GM12874 (cell line): ENCODE measurements at regions not wholly inside any gene's neighbourhood (a gene's known extent, or its start where the extent isn't known, plus 50 kb on each side); places are given as distances from the start of the nearest gene placed in this dataset.

Source experiments
- TF ChIP-seq, protein P1 (sequence below): IDR thresholded peaks from 2 replicates; pipeline ENCODE4 v1.5.1; 2011; ENCODE audit warnings: low read depth, mild to moderate bottlenecking, control low read depth, low read length, moderate library complexity; ENCODE audit not compliant: insufficient read depth

DNA sequence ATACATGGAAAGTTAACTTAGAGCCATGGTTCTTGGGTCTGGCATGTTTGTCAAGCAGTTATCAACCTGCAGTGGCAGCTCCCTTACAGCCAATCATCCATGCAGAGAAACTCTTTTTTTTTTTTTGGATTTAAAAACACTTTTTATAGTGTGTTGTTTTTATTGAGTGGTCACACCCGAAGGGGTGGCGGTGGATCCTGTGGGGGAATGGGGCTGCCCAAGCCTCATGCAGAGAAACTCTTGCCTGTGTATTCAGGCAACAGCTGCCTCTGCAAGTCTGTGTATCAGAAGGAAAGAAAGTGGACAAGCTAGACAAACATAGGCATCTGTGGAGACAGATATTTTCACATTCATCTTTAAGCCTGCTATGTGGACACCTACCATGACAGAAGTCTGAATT, 104.8 kb downstream of the GLUL start:
- TF ChIP-seq, protein P1, sequence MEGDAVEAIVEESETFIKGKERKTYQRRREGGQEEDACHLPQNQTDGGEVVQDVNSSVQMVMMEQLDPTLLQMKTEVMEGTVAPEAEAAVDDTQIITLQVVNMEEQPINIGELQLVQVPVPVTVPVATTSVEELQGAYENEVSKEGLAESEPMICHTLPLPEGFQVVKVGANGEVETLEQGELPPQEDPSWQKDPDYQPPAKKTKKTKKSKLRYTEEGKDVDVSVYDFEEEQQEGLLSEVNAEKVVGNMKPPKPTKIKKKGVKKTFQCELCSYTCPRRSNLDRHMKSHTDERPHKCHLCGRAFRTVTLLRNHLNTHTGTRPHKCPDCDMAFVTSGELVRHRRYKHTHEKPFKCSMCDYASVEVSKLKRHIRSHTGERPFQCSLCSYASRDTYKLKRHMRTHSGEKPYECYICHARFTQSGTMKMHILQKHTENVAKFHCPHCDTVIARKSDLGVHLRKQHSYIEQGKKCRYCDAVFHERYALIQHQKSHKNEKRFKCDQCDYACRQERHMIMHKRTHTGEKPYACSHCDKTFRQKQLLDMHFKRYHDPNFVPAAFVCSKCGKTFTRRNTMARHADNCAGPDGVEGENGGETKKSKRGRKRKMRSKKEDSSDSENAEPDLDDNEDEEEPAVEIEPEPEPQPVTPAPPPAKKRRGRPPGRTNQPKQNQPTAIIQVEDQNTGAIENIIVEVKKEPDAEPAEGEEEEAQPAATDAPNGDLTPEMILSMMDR, result no peak

DNA sequence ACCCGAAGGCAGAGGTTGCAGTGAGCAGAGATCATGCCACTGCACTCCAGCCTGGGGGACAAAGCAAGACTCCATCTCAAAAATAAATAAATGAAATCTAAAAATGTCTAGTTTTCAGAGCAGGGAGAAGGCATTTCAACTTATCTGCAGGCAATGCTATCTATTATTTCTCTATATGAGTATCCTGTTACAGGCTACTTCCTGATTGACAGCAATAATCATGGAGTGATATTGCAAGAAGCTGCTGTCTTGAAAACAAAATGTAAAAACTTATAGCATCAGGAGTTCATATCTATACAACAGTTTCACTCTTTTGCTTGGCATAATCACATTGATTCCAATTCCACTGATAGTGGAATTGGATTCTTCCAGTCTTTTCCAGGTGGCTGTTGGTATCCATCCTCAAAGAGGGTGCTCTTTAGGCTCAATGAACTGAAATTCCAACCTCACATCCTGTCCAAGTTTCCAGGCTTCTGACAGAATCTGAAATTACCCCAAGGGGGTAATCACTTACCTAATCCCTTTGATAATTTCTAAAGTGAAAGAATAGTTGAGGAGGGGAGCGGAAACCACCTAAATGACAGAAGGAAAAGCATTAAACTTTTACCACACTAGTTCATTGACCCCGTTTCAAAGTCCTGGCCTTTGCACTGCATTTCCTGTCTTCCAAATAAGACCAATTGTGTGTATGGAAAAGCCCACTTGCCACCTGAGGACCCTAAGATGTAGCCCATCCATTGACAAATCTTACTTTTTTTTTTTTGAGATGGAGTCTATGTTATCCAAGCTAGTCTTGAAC, 107.6 kb downstream of the GLUL start:
- TF ChIP-seq, protein P1, result no peak

DNA sequence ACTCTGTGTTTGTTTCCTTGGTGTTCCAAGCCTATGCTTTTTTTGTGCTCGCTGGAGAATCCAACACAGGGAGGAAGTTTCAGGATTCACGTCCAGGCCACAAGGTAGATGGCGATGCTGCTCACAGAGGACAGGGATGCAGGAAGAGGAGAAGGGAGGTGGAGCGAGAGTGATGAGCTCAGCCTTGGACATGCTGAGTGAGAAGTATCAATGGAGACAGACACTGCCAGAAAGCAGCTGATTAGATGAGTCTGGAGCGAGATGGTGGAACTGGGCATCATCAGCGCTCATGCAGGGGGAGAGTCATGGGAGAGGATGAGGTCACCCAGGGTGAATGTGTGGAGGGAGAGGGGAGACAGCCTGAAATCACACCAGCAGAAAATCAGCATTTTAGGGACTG, 110.0 kb downstream of the GLUL start:
- TF ChIP-seq, protein P1, result no peak

DNA sequence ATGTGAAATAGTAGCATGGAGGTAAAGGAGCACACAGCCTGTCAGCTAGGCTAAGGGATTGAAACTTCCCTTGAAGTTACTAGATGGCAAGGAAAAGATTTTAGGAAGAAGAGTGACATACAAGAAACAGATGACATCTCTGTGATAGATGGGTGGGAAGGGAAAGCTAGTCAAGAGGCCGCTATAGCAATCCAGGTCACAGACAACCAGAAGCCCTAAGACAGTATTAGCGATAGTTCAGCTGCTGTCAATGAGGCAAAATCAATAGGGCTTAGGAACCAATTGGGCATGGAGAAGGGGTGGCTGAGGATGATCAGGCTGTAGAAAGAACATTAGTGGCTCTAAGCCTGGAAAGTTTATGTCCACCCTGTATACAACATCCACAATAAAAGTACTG, 111.1 kb downstream of the GLUL start:
- TF ChIP-seq, protein P1, result no peak

DNA sequence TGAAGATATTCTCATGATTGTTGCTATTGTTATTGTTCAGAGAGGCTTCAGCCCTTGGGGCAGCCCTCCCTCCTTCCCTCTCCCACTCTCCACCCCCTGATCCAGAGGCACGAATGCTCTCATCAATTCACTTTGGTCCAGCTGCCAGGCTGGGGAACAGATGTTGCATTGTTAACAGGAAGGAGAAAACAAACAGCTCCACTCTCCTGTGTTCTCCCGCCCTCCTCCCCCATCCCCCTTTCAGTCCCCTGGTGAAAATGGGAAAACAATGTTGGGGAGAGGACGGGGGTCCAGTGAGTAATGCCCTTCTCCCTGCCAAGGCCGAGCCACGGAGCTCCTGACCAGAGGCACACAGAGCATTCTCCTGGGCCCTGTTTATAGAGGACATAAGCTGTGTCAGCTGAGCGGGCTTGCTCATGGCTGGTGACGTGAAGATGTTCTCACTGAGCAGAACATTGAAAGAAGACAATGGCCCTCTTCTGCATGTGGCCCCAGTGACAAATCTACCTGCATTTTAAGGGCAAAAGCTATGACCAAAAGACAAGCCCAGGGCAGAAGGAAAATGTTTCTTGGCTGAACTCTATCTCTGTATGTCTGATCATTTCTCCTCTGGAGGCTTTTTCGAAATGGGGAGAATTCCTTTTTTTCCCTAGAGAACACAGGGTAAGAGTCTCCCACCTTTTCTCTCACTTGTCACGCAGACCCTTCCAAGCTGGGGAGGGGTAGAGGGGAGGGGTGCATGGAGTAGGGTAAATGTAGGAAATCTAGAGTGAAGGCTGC, 111.7 kb downstream of the GLUL start:
- TF ChIP-seq, protein P1, result no peak

DNA sequence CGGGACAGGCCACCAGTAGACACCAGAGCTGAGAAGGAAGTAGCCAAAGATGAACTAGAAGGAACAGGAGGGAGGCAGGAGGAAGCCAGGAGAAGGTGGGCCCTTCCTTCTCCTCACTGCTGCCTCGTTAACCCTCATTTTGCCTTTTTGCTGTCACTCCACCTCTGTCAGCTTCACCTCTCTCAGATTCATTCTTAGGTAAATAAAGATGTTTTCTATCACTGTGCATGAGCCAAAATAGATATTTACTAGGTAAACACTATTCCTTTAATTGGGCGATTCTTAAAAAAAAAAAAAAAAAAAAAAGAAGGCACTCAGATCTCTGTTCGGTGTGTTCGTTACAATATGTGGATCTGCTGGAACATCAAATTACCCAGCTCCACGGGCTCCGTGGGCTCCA, 112.3 kb downstream of the GLUL start:
- TF ChIP-seq, protein P1, result no peak

DNA sequence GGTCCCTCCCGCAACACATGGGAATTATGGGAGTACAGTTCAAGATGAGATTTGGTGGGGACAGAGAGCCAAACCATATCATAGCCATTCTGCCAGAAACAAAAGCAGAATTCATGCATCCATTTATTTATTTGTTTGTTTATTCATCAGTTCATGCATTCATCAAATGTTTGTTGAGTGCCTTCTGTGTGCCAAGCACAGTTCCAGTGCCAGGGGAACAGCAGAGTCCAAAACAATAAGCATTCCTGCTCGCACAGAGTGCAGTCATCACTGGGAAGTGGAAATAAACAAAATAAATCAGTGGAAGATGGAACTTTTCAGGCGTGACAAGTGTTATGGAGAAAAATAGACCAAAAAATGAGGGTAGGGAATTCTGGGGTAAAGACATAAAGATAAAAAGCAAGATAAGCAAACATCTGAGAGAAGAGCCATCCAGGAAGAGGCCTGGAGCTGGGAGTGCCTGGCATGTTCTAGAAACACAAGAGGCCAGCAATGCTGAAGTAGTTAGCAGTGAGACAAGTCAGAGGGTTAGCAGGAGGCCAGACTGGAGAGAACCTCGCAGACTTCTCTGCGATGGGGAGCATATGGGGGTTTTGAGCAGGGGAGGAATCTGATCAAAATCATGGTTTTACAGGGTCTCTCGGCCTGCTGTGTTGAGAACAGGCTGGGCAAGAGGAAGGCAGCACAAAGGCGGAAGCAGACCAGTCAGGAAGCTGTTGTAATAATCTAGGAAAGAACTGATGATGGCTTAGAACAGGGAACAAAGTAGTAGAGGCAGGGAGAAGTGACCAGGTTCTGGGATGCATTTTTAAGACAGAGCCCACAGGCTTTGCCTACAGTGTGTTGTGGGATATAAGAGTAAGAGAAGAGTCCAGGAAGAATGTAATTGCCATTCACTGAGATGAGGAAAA, 113.2 kb downstream of the GLUL start:
- TF ChIP-seq, protein P1, result no peak
